ENCODE measurements at regions not wholly inside any gene's neighbourhood (a gene's known extent, or its start where the extent isn't known, plus 50 kb on each side); places are given as distances from the start of the nearest gene placed in this dataset.

DNA sequence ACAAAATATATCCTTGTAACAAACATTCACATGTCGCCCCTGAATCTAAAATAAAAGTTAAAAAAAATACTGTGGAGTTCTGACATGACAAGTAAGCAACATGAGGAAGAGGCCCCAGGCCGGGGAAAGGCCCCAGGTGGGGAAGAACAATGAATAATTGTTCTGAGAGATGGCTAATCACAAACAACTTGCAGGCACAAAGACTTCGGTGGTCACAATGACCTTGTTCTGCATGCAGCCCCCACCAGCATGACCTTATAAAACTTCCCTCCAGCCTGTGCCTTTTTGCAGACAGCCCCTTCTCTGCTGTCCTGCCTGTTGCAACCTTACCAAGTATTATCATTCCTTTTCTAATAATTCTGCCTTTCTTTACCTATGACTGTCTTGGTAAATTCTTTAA lies 95.7 kb upstream of the MYLIP start:
- TF ChIP-seq, protein P1, sequence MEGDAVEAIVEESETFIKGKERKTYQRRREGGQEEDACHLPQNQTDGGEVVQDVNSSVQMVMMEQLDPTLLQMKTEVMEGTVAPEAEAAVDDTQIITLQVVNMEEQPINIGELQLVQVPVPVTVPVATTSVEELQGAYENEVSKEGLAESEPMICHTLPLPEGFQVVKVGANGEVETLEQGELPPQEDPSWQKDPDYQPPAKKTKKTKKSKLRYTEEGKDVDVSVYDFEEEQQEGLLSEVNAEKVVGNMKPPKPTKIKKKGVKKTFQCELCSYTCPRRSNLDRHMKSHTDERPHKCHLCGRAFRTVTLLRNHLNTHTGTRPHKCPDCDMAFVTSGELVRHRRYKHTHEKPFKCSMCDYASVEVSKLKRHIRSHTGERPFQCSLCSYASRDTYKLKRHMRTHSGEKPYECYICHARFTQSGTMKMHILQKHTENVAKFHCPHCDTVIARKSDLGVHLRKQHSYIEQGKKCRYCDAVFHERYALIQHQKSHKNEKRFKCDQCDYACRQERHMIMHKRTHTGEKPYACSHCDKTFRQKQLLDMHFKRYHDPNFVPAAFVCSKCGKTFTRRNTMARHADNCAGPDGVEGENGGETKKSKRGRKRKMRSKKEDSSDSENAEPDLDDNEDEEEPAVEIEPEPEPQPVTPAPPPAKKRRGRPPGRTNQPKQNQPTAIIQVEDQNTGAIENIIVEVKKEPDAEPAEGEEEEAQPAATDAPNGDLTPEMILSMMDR (IDR thresholded peaks at IDR 0.05), result no peak
- no peak for TF ChIP-seq POLR2A (IDR thresholded peaks at IDR 0.05)

All from right lobe of liver (tissue), 4 donors.